Calu3 (cell line): ENCODE measurements at regions not wholly inside any gene's neighbourhood (a gene's known extent, or its start where the extent isn't known, plus 50 kb on each side); places are given as distances from the start of the nearest gene placed in this dataset.

ENCODE experiments used
- BruUV-seq: library from RNA; stranded (reverse); fragments of 400-500 nt; replicated peaks from 2 replicates; lab custom pipeline; 2021; lab: Mats Ljungman, UMichigan
- CTCF ChIA-PET: fragments of 300-600 bp; sonication (Branson Sonifier 250); formaldehyde crosslinking; loops from one replicate; lab custom pipeline; 2022; ENCODE audit warnings: antibody characterized with exemption; lab: Charles Lee
- DNase-seq: peaks from one replicate; pipeline ENCODE4 v3.0.0; 2022
- H3K27ac Mint-ChIP-seq: one replicate; pipeline ENCODE4 v1.8.0; 2022; ENCODE audit warnings: mixed read lengths; ENCODE audit not compliant: unreplicated experiment
- H3K27me3 Mint-ChIP-seq: one replicate; pipeline ENCODE4 v1.8.0; 2022; ENCODE audit warnings: mixed read lengths; ENCODE audit not compliant: unreplicated experiment
- H3K36me3 Mint-ChIP-seq: one replicate; pipeline ENCODE4 v1.8.0; 2022; ENCODE audit warnings: mild to moderate bottlenecking, moderate library complexity, mixed read lengths; ENCODE audit not compliant: insufficient read depth, unreplicated experiment
- H3K4me1 Mint-ChIP-seq: one replicate; pipeline ENCODE4 v1.8.0; 2022; ENCODE audit warnings: mild to moderate bottlenecking, low read depth, mixed read lengths; ENCODE audit not compliant: unreplicated experiment
- H3K4me3 Mint-ChIP-seq: one replicate; pipeline ENCODE4 v1.8.0; 2022; ENCODE audit warnings: mild to moderate bottlenecking, low read depth, moderate library complexity, mixed read lengths; ENCODE audit not compliant: unreplicated experiment
- H3K9me3 Mint-ChIP-seq: one replicate; pipeline ENCODE4 v1.8.0; 2022; ENCODE audit warnings: low read depth, mixed read lengths; ENCODE audit not compliant: unreplicated experiment
- CTCF ChIP-seq: fragments of 200-600 bp; IDR thresholded peaks from one replicate; pipeline ENCODE4 v1.8.0; 2022; ENCODE audit warnings: antibody characterized with exemption; ENCODE audit not compliant: unreplicated experiment
- intact Hi-C: fragments of 100-400 bp; cut with micrococcal nuclease; formaldehyde crosslinking; loops from one replicate; pipeline ENCODE4 v1.10.0; 2022; ENCODE audit not compliant: unreplicated experiment

GRCh38 chr2:65626831-65627230 lies 194.4 kb upstream of the SPRED2 start:
- no peaks in the 10 kb centered on the region for H3K36me3 Mint-ChIP-seq
- no peaks in the 10 kb centered on the region for H3K4me1 Mint-ChIP-seq
- intact Hi-C loops = no loop called here
- no peak overlapping the region for H3K27ac Mint-ChIP-seq
- no peak overlapping the region for H3K4me3 Mint-ChIP-seq
- TF ChIP-seq CTCF = no peak
- no peak for DNase-seq
- no TSS peak for BruUV-seq
- no peaks in the 10 kb centered on the region for H3K9me3 Mint-ChIP-seq
- H3K27me3 Mint-ChIP-seq = peaks cover 41% of the 10 kb centered on the region
- CTCF ChIA-PET = interaction anchor here (0.7 kb wide), 1 partner anchor 73 kb away, joined by 3 read pairs; no protein-coding TSS in a partner anchor

- DNase-seq = no peak
- CTCF ChIA-PET = interaction anchor here (0.5 to 1.0 kb wide), 2 partner anchors 9 to 277 kb away, joined by 3 to 5 read pairs; no protein-coding TSS in a partner anchor
- H3K9me3 Mint-ChIP-seq = no peaks in the 10 kb centered on the region
- peaks cover 48% of the 10 kb centered on the region for H3K27me3 Mint-ChIP-seq
- TF ChIP-seq CTCF = no peak
- BruUV-seq = no TSS peak
- intact Hi-C loops = no loop called here
- no peaks in the 10 kb centered on the region for H3K4me1 Mint-ChIP-seq
- no peaks in the 10 kb centered on the region for H3K36me3 Mint-ChIP-seq
- H3K4me3 Mint-ChIP-seq = no peak overlapping the region
- H3K27ac Mint-ChIP-seq = no peak overlapping the region
Observed at GRCh38 chr2:65625982-65626381, 193.6 kb upstream of the SPRED2 start.

- no peak for TF ChIP-seq CTCF
- Mint-ChIP-seq H3K9me3 (no peaks in the 10 kb centered on the region), H3K4me3 (no peak overlapping the region), H3K36me3 (no peaks in the 10 kb centered on the region), H3K4me1 (no peaks in the 10 kb centered on the region), H3K27ac (no peak overlapping the region), H3K27me3 (peaks cover 26% of the 10 kb centered on the region)
- no TSS peak for BruUV-seq
- no peak for DNase-seq
- intact Hi-C loops = no loop called here
- CTCF ChIA-PET = no interaction called here
Observed at GRCh38 chr2:65622951-65623535, 190.6 kb upstream of the SPRED2 start.

- Mint-ChIP-seq H3K27ac (no peak overlapping the region), H3K36me3 (no peaks in the 10 kb centered on the region), H3K27me3 (peaks cover 26% of the 10 kb centered on the region), H3K4me1 (no peaks in the 10 kb centered on the region), H3K4me3 (no peak overlapping the region), H3K9me3 (no peaks in the 10 kb centered on the region)
- CTCF ChIA-PET = no interaction called here
- no peak for DNase-seq
- BruUV-seq = no TSS peak
- TF ChIP-seq CTCF = no peak
- intact Hi-C loops = no loop called here
Observed at GRCh38 chr2:65622499-65622898, 190.1 kb upstream of the SPRED2 start.
